ENCODE measurements at regions not wholly inside any gene's neighbourhood (a gene's known extent, or its start where the extent isn't known, plus 50 kb on each side); places are given as distances from the start of the nearest gene placed in this dataset.

DNA sequence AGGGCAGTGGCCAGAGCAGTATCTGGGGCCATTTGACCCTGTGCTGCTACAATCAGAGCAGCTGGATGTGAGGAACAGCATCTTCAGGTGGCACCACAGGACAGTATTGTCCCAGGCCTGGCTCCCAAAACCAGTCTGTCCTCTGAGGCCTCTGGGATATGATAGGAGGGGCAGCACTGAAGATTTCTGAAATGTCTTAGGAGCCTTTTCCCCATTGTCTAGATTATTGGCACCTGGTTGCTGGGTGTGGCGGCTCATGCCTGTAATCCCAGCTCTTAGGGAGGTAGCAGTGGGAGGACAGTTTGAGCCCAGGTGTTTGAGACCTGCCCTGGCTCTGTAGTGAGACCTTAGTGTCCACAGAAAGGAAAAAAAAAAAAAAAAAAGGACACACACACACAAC lies 137.6 kb upstream of the FOXN2 start:
- no peak overlapping the region for H3K4me3 ChIP-seq (ENCODE audit: low read depth, low read length)
- DNase-seq (ENCODE audit: low read depth), result no peak
- TF ChIP-seq, protein P1, sequence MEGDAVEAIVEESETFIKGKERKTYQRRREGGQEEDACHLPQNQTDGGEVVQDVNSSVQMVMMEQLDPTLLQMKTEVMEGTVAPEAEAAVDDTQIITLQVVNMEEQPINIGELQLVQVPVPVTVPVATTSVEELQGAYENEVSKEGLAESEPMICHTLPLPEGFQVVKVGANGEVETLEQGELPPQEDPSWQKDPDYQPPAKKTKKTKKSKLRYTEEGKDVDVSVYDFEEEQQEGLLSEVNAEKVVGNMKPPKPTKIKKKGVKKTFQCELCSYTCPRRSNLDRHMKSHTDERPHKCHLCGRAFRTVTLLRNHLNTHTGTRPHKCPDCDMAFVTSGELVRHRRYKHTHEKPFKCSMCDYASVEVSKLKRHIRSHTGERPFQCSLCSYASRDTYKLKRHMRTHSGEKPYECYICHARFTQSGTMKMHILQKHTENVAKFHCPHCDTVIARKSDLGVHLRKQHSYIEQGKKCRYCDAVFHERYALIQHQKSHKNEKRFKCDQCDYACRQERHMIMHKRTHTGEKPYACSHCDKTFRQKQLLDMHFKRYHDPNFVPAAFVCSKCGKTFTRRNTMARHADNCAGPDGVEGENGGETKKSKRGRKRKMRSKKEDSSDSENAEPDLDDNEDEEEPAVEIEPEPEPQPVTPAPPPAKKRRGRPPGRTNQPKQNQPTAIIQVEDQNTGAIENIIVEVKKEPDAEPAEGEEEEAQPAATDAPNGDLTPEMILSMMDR (conservative IDR thresholded peaks at IDR 0.05; ENCODE audit: low read depth, low read length), result no peak

DNA sequence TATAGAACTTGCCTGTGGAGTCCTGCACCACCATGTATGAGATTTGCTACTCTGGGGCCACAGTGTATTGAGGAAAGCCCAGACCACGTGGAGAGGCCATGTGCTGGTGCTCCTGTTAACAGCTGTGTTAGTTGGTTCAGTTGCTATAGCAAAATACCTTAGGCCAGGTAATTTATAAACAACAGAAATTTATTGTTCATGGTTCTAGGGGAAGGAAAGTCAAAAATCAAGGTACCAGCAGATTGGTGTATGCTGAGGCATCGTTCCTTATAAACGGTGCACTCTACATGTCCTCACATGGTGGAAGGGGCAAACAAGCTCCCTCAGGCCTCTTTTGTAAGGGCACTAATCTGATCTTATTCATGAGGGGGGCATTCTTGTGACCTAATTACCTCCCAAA lies 135.9 kb upstream of the FOXN2 start:
- DNase-seq (ENCODE audit: low read depth), result no peak
- H3K4me3 ChIP-seq (ENCODE audit: low read depth, low read length), result no peak overlapping the region
- TF ChIP-seq, protein P1 (conservative IDR thresholded peaks at IDR 0.05; ENCODE audit: low read depth, low read length), result no peak

DNA sequence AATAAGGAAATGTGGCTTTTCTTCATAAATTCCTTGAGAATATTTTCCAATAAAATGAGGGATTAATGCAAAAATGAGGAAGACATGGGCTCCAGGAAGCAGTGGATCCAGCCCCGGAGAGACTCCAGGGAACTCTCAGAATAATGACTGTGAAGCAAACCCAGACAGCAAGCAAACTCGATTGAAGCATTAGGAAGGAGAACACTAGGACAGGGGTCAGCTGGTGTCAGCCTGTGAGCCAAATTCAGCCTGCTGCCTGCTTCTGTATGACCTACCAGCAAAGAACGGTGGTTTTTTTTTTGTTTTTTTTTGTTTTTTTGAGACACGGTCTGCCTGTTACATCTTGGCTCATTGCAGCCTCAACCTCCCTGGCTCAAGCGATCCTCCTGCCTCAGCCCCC lies 133.9 kb upstream of the FOXN2 start:
- DNase-seq (ENCODE audit: low read depth), result no peak
- H3K4me3 ChIP-seq (ENCODE audit: low read depth, low read length), result no peak overlapping the region
- TF ChIP-seq, protein P1 (conservative IDR thresholded peaks at IDR 0.05; ENCODE audit: low read depth, low read length), result no peak

DNA sequence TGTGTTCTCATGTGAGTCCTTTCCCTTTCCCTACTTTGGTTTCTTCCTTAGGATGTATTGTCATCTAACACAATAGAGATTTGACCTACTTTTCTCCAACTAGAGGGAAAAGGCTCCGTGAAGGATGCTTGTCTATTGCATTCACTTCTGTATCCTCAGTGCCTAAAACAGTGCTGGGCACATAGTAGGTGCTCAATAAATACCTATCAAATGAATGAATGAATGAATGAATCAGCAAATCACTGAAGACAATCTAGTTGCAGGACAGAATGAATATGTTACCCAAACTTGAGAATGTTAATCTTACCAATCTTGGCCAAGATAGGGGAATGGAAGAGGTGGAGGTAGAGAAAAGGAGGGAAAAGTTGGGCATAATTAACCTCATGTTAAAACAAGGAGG lies 131.2 kb upstream of the FOXN2 start:
- H3K4me3 ChIP-seq (ENCODE audit: low read depth, low read length), result no peak overlapping the region
- DNase-seq (ENCODE audit: low read depth), result no peak
- TF ChIP-seq, protein P1 (conservative IDR thresholded peaks at IDR 0.05; ENCODE audit: low read depth, low read length), result no peak

DNA sequence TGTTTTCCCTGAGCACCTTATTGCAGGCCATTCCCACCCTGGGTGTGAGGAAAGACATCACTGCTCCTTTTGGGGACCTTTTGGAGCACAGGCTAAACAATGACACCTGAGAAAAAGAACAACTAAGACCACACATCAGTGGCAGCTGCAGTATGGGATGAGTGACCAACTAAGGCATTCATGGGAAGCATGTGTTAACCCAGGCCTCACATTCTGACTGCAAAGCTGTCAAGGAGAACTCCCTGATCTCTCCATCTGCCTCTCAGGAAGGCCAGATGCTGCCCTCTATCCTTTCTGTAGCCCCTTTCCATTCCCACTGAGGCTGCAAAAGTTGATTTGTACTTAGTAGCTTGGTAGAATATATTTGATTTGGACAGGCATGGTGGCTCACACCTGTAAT lies 130.5 kb upstream of the FOXN2 start:
- TF ChIP-seq, protein P1 (conservative IDR thresholded peaks at IDR 0.05; ENCODE audit: low read depth, low read length), result no peak
- DNase-seq (ENCODE audit: low read depth), result no peak
- H3K4me3 ChIP-seq (ENCODE audit: low read depth, low read length), result no peak overlapping the region

DNA sequence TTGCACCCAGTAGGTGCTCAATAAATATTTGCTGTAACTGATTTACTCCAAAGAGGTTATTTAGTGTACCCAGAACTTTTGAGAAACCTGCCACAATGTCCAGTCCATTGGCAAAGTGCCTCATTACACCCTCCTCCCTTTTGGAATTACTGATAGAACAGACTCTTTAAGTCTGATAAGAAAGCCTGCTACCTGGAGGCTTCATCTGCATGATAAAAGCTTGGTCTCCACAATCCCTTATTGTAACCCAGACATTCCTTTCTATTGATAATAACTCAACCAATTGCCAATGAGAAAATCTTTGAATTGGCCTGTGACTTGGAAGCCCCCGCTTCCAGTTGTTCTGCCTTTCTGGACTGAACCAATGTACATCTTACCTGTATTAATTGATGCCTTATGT lies 127.0 kb upstream of the FOXN2 start:
- DNase-seq (ENCODE audit: low read depth), result no peak
- no peak overlapping the region for H3K4me3 ChIP-seq (ENCODE audit: low read depth, low read length)
- TF ChIP-seq, protein P1 (conservative IDR thresholded peaks at IDR 0.05; ENCODE audit: low read depth, low read length), result no peak

DNA sequence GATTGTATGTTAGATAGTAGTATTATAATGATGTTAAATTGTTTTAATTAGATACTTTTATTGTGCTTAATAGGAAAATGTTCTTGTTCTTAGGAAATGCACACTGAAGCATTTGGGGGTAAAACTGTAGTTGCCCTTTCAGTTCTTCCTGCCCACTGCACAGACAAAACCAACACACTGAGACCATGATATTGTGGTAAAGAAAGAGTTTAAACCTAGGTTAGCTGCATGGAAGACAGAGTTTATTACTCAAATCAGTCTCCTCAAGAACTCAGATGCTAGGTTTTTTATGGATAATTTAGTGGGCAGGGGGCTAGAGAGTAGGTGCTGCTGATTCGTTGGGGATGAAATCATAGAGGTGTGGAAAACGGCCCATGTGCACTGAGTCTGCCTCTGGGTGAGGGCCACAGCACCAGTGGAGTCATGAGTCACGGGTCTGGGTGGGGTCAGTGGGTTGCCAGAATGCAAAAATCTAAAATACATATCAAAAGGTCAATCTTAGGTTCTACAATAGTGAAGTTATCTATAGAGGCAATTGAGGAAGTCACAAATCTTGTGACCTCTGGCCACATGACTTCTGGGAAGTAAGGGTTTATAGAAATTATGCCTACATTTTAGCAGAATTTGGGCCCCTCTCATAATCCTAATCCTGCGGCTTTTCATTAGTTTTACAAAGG lies 124.8 kb upstream of the FOXN2 start:
- no peak overlapping the region for H3K4me3 ChIP-seq (ENCODE audit: low read depth, low read length)
- no peak for DNase-seq (ENCODE audit: low read depth)
- TF ChIP-seq, protein P1 (conservative IDR thresholded peaks at IDR 0.05; ENCODE audit: low read depth, low read length), result no peak

All from epithelial cell of proximal tubule (primary cell).